ENCODE measurements at regions not wholly inside any gene's neighbourhood (a gene's known extent, or its start where the extent isn't known, plus 50 kb on each side); places are given as distances from the start of the nearest gene placed in this dataset.

DNA sequence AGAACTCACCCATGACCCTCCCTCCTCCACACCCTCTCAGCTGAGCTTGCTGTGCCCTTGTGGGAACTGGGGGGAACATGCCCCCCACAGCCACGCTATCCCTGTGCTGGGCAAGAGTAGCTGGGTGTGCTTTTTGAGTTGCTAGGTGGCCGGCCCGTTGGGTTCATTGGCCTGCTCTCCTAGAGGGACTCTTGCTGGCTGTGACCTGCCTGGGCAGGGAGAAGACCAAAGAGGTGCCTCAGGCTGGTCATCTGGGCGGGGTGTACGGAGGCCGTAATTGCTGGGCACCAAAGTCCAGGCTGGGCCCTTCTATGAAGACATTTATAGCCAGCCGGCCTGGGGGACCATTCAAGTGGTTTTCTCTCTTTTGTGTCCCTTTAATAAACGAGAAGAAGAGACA is 138.3 kb upstream of the ZBTB40 start:
- TF ChIP-seq, protein P1, sequence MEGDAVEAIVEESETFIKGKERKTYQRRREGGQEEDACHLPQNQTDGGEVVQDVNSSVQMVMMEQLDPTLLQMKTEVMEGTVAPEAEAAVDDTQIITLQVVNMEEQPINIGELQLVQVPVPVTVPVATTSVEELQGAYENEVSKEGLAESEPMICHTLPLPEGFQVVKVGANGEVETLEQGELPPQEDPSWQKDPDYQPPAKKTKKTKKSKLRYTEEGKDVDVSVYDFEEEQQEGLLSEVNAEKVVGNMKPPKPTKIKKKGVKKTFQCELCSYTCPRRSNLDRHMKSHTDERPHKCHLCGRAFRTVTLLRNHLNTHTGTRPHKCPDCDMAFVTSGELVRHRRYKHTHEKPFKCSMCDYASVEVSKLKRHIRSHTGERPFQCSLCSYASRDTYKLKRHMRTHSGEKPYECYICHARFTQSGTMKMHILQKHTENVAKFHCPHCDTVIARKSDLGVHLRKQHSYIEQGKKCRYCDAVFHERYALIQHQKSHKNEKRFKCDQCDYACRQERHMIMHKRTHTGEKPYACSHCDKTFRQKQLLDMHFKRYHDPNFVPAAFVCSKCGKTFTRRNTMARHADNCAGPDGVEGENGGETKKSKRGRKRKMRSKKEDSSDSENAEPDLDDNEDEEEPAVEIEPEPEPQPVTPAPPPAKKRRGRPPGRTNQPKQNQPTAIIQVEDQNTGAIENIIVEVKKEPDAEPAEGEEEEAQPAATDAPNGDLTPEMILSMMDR (IDR thresholded peaks at IDR 0.05; ENCODE audit: insufficient read depth, low read depth, low read length) = no peak
- no peak for TF ChIP-seq EZH2 (IDR thresholded peaks at IDR 0.05; ENCODE audit: insufficient read depth, low read length)
